WTC11 (cell line): ENCODE measurements at regions not wholly inside any gene's neighbourhood (a gene's known extent, or its start where the extent isn't known, plus 50 kb on each side); places are given as distances from the start of the nearest gene placed in this dataset.

Source experiments
- ATAC-seq: fragments of 200-7000 bp; cut with Tn5 transposase; 2 replicates; pipeline ENCODE4 v1.10.0; 2021; ENCODE audit warnings: mild to moderate bottlenecking, moderate library complexity
- CTCF ChIA-PET: fragments of 300-600 bp; sonication (Branson Sonifier 250); formaldehyde crosslinking; loops from one replicate; lab custom pipeline; 2021; ENCODE audit warnings: antibody characterized with exemption; lab: Charles Lee
- POLR2A ChIA-PET: fragments of 350-600 bp; sonication (Branson Sonifier 250); formaldehyde crosslinking; loops from one replicate; lab custom pipeline; 2021; ENCODE audit warnings: antibody characterized with exemption; lab: Charles Lee
- DNase-seq: peaks from one replicate; pipeline ENCODE4 v3.0.0; 2021; ENCODE audit warnings: low spot score
- H3K27ac Mint-ChIP-seq: 2 replicates; pipeline ENCODE4 v1.8.0; 2021; ENCODE audit warnings: mixed read lengths
- H3K27me3 Mint-ChIP-seq: 2 replicates; pipeline ENCODE4 v1.8.0; 2021; ENCODE audit warnings: low read depth, mild to moderate bottlenecking, moderate library complexity, mixed read lengths
- H3K36me3 Mint-ChIP-seq: 2 replicates; pipeline ENCODE4 v1.8.0; 2021; ENCODE audit warnings: mixed read lengths
- H3K4me1 Mint-ChIP-seq: 2 replicates; pipeline ENCODE4 v1.8.0; 2022; ENCODE audit warnings: mixed read lengths
- H3K4me3 Mint-ChIP-seq: 2 replicates; pipeline ENCODE4 v1.8.0; 2021; ENCODE audit warnings: mild to moderate bottlenecking, moderate library complexity, mixed read lengths
- H3K9me3 Mint-ChIP-seq: 2 replicates; pipeline ENCODE4 v1.8.0; 2021; ENCODE audit warnings: mixed read lengths
- CBFB ChIP-seq: sonication (generic); formaldehyde crosslinking; IDR thresholded peaks from 2 replicates; pipeline ENCODE4 v1.8.1; 2022; ENCODE audit warnings: mild to moderate bottlenecking, low read depth, missing genetic modification reagents
- EMX1 ChIP-seq: fragments of 250-450 bp; sonication (Bioruptor Pico); IDR thresholded peaks from 2 replicates; pipeline ENCODE4 v1.8.0; 2021; ENCODE audit warnings: mild to moderate bottlenecking
- MXD4 ChIP-seq: fragments of 250-450 bp; sonication (Bioruptor Pico); IDR thresholded peaks from 2 replicates; pipeline ENCODE4 v1.8.0; 2021; ENCODE audit warnings: mild to moderate bottlenecking, moderate library complexity, borderline replicate concordance
- RELA ChIP-seq: sonication (generic); formaldehyde crosslinking; IDR thresholded peaks from 2 replicates; pipeline ENCODE4 v1.8.1; 2022; ENCODE audit warnings: missing genetic modification reagents, mild to moderate bottlenecking, borderline replicate concordance
- SMAD3 ChIP-seq: sonication (generic); formaldehyde crosslinking; IDR thresholded peaks from 2 replicates; pipeline ENCODE4 v1.8.0; 2022; ENCODE audit warnings: missing genetic modification reagents, mild to moderate bottlenecking, borderline replicate concordance
- TCF7 ChIP-seq: sonication (generic); formaldehyde crosslinking; IDR thresholded peaks from 2 replicates; pipeline ENCODE4 v1.8.0; 2022; ENCODE audit warnings: mild to moderate bottlenecking, low read depth, missing genetic modification reagents, moderate library complexity
- TEAD1 ChIP-seq: sonication (generic); formaldehyde crosslinking; IDR thresholded peaks from 2 replicates; pipeline ENCODE4 v1.8.0; 2022; ENCODE audit warnings: mild to moderate bottlenecking, missing genetic modification reagents
- TP53 ChIP-seq: sonication (generic); formaldehyde crosslinking; IDR thresholded peaks from 2 replicates; pipeline ENCODE4 v1.8.1; 2023; ENCODE audit warnings: mild to moderate bottlenecking, missing genetic modification reagents
- ZBTB21 ChIP-seq: sonication (generic); formaldehyde crosslinking; IDR thresholded peaks from 2 replicates; pipeline ENCODE4 v1.8.1; 2023; ENCODE audit warnings: mild to moderate bottlenecking, missing genetic modification reagents, borderline replicate concordance
- ZNF138 ChIP-seq: sonication (generic); formaldehyde crosslinking; conservative IDR thresholded peaks from 2 replicates; pipeline ENCODE4 v1.8.1; 2022; ENCODE audit warnings: mild to moderate bottlenecking, moderate library complexity, missing genetic modification reagents
- ZNF232 ChIP-seq: sonication (generic); formaldehyde crosslinking; IDR thresholded peaks from 2 replicates; pipeline ENCODE4 v1.8.0; 2022; ENCODE audit warnings: mild to moderate bottlenecking, missing genetic modification reagents
- ZNF317 ChIP-seq: sonication (generic); formaldehyde crosslinking; IDR thresholded peaks from 2 replicates; pipeline ENCODE4 v1.8.1; 2023; ENCODE audit warnings: low read depth, mild to moderate bottlenecking, moderate library complexity, missing genetic modification reagents, borderline replicate concordance
- TF ChIP-seq, protein P1 (sequence below): fragments of 250-450 bp; sonication (Bioruptor Pico); IDR thresholded peaks from 2 replicates; pipeline ENCODE4 v1.9.0; 2021; ENCODE audit warnings: mild to moderate bottlenecking, borderline replicate concordance
- TF ChIP-seq, protein P2 (sequence below): sonication (generic); formaldehyde crosslinking; IDR thresholded peaks from 2 replicates; pipeline ENCODE4 v1.8.1; 2023; ENCODE audit warnings: mild to moderate bottlenecking, missing genetic modification reagents
- TF ChIP-seq, protein P3 (sequence below): fragments of 250-450 bp; sonication (Bioruptor Pico); IDR thresholded peaks from 2 replicates; pipeline ENCODE4 v1.9.0; 2021; ENCODE audit warnings: mild to moderate bottlenecking
- TF ChIP-seq, protein P4 (sequence below): sonication (generic); formaldehyde crosslinking; IDR thresholded peaks from 2 replicates; pipeline ENCODE4 v1.8.0; 2022; ENCODE audit warnings: mild to moderate bottlenecking, missing genetic modification reagents
- TF ChIP-seq, protein P5 (sequence below): fragments of 250-450 bp; sonication (Bioruptor Pico); IDR thresholded peaks from 2 replicates; pipeline ENCODE4 v1.9.0; 2021; ENCODE audit warnings: moderate library complexity, mild to moderate bottlenecking, inconsistent platforms, borderline replicate concordance
- TF ChIP-seq, protein P6 (sequence below): sonication (generic); formaldehyde crosslinking; IDR thresholded peaks from 2 replicates; pipeline ENCODE4 v1.8.1; 2023; ENCODE audit warnings: mild to moderate bottlenecking, missing genetic modification reagents
- TF ChIP-seq, protein P7 (sequence below): sonication (generic); formaldehyde crosslinking; IDR thresholded peaks from 2 replicates; pipeline ENCODE4 v1.8.0; 2022; ENCODE audit warnings: mild to moderate bottlenecking, missing genetic modification reagents
- TF ChIP-seq, protein P8 (sequence below): sonication (generic); formaldehyde crosslinking; IDR thresholded peaks from 2 replicates; pipeline ENCODE4 v1.8.1; 2022; ENCODE audit warnings: low read depth, mild to moderate bottlenecking, moderate library complexity, missing genetic modification reagents, borderline replicate concordance

DNA sequence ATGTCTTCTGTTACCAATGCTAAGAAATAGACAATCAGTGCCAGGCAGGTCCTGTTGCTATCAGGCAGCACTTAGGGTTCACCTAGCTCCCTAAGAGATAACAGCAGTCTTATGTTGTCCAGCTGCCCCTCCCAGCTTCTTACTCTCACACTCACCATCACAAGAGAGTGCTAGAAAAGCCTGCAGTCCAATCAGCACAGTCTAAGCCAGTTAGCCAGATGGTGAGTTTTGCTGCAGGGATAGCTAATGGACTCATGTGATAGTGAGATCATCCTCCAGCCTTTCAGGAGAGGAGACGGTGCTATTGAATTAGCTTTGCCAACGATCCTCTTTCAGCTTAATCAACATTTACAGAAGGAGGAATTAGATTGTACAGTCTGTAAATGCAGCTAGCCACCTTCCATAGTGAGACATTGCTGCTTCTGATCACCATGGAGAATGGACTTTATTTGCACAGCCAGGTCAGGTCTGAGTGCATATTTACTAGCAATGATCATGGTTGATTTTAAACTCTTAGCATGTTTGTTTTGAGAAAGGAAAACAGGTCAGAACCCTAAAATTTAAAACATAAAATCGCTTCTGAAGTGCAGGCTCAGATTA, 438.3 kb downstream of the CENPC start (continued):
- TF ChIP-seq, protein P1, sequence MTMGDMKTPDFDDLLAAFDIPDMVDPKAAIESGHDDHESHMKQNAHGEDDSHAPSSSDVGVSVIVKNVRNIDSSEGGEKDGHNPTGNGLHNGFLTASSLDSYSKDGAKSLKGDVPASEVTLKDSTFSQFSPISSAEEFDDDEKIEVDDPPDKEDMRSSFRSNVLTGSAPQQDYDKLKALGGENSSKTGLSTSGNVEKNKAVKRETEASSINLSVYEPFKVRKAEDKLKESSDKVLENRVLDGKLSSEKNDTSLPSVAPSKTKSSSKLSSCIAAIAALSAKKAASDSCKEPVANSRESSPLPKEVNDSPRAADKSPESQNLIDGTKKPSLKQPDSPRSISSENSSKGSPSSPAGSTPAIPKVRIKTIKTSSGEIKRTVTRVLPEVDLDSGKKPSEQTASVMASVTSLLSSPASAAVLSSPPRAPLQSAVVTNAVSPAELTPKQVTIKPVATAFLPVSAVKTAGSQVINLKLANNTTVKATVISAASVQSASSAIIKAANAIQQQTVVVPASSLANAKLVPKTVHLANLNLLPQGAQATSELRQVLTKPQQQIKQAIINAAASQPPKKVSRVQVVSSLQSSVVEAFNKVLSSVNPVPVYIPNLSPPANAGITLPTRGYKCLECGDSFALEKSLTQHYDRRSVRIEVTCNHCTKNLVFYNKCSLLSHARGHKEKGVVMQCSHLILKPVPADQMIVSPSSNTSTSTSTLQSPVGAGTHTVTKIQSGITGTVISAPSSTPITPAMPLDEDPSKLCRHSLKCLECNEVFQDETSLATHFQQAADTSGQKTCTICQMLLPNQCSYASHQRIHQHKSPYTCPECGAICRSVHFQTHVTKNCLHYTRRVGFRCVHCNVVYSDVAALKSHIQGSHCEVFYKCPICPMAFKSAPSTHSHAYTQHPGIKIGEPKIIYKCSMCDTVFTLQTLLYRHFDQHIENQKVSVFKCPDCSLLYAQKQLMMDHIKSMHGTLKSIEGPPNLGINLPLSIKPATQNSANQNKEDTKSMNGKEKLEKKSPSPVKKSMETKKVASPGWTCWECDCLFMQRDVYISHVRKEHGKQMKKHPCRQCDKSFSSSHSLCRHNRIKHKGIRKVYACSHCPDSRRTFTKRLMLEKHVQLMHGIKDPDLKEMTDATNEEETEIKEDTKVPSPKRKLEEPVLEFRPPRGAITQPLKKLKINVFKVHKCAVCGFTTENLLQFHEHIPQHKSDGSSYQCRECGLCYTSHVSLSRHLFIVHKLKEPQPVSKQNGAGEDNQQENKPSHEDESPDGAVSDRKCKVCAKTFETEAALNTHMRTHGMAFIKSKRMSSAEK (CRISPR knock-in tag) = no peak
- TF ChIP-seq, protein P2, sequence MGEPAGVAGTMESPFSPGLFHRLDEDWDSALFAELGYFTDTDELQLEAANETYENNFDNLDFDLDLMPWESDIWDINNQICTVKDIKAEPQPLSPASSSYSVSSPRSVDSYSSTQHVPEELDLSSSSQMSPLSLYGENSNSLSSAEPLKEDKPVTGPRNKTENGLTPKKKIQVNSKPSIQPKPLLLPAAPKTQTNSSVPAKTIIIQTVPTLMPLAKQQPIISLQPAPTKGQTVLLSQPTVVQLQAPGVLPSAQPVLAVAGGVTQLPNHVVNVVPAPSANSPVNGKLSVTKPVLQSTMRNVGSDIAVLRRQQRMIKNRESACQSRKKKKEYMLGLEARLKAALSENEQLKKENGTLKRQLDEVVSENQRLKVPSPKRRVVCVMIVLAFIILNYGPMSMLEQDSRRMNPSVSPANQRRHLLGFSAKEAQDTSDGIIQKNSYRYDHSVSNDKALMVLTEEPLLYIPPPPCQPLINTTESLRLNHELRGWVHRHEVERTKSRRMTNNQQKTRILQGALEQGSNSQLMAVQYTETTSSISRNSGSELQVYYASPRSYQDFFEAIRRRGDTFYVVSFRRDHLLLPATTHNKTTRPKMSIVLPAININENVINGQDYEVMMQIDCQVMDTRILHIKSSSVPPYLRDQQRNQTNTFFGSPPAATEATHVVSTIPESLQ = no peak
- TF ChIP-seq, protein P3, sequence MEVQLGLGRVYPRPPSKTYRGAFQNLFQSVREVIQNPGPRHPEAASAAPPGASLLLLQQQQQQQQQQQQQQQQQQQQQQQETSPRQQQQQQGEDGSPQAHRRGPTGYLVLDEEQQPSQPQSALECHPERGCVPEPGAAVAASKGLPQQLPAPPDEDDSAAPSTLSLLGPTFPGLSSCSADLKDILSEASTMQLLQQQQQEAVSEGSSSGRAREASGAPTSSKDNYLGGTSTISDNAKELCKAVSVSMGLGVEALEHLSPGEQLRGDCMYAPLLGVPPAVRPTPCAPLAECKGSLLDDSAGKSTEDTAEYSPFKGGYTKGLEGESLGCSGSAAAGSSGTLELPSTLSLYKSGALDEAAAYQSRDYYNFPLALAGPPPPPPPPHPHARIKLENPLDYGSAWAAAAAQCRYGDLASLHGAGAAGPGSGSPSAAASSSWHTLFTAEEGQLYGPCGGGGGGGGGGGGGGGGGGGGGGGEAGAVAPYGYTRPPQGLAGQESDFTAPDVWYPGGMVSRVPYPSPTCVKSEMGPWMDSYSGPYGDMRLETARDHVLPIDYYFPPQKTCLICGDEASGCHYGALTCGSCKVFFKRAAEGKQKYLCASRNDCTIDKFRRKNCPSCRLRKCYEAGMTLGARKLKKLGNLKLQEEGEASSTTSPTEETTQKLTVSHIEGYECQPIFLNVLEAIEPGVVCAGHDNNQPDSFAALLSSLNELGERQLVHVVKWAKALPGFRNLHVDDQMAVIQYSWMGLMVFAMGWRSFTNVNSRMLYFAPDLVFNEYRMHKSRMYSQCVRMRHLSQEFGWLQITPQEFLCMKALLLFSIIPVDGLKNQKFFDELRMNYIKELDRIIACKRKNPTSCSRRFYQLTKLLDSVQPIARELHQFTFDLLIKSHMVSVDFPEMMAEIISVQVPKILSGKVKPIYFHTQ (CRISPR knock-in tag) = no peak
- TF ChIP-seq, protein P4, sequence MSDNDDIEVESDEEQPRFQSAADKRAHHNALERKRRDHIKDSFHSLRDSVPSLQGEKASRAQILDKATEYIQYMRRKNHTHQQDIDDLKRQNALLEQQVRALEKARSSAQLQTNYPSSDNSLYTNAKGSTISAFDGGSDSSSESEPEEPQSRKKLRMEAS = no peak
- no peak for TF ChIP-seq ZBTB21
- TF ChIP-seq SMAD3 (CRISPR knock-in tag) = no peak
- TF ChIP-seq ZNF232 (CRISPR knock-in tag) = no peak

DNA sequence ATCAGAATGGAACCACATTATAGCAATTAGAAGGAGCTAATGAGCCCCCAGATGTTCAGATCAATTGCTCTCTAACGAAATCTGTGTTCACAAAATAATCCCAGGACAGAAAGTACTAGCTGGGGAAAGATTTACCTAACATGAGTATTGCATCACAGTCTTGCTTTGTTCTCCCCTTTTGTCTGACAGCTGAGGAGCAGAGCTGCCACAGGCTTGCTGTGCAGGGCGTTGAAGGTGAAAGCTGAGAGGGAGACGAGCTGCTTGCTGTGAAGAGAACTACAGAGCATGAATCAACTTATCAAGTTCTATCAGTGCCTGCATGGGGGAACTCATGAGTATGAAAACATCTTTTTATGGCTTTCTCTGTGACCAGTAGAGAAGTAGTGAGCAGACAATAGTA, 441.2 kb downstream of the CENPC start:
- ChIA-PET CTCF (interaction anchor here (0.9 to 1.0 kb wide), 2 partner anchors 16 to 101 kb away, joined by 3 to 5 read pairs; no protein-coding TSS in a partner anchor), POLR2A (no interaction called here)
- Mint-ChIP-seq H3K36me3 (no peaks in the 10 kb centered on the region), H3K4me1 (peaks cover 9% of the 10 kb centered on the region), H3K4me3 (no peak overlapping the region), H3K27ac (no peak overlapping the region), H3K27me3 (no peaks in the 10 kb centered on the region), H3K9me3 (no peaks in the 10 kb centered on the region)
- DNase-seq (no peak), ATAC-seq (peak; percentile 46)
- no peak for TF ChIP-seq TP53 (CRISPR knock-in tag)
- no peak for TF ChIP-seq TCF7 (CRISPR knock-in tag)
- TF ChIP-seq, protein P5, sequence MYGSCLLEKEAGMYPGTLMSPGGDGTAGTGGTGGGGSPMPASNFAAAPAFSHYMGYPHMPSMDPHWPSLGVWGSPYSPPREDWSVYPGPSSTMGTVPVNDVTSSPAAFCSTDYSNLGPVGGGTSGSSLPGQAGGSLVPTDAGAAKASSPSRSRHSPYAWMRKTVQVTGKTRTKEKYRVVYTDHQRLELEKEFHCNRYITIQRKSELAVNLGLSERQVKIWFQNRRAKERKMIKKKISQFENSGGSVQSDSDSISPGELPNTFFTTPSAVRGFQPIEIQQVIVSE (CRISPR knock-in tag) = no peak
- no peak for TF ChIP-seq ZNF232 (CRISPR knock-in tag)
- no peak for TF ChIP-seq RELA (CRISPR knock-in tag)
- no peak for TF ChIP-seq TEAD1 (CRISPR knock-in tag)
- TF ChIP-seq, protein P6, sequence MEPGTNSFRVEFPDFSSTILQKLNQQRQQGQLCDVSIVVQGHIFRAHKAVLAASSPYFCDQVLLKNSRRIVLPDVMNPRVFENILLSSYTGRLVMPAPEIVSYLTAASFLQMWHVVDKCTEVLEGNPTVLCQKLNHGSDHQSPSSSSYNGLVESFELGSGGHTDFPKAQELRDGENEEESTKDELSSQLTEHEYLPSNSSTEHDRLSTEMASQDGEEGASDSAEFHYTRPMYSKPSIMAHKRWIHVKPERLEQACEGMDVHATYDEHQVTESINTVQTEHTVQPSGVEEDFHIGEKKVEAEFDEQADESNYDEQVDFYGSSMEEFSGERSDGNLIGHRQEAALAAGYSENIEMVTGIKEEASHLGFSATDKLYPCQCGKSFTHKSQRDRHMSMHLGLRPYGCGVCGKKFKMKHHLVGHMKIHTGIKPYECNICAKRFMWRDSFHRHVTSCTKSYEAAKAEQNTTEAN (CRISPR knock-in tag) = no peak
- no peak for TF ChIP-seq ZNF317 (CRISPR knock-in tag)
- no peak for TF ChIP-seq ZNF138 (CRISPR knock-in tag)
- TF ChIP-seq MXD4 (CRISPR knock-in tag) = no peak
- TF ChIP-seq, protein P7, sequence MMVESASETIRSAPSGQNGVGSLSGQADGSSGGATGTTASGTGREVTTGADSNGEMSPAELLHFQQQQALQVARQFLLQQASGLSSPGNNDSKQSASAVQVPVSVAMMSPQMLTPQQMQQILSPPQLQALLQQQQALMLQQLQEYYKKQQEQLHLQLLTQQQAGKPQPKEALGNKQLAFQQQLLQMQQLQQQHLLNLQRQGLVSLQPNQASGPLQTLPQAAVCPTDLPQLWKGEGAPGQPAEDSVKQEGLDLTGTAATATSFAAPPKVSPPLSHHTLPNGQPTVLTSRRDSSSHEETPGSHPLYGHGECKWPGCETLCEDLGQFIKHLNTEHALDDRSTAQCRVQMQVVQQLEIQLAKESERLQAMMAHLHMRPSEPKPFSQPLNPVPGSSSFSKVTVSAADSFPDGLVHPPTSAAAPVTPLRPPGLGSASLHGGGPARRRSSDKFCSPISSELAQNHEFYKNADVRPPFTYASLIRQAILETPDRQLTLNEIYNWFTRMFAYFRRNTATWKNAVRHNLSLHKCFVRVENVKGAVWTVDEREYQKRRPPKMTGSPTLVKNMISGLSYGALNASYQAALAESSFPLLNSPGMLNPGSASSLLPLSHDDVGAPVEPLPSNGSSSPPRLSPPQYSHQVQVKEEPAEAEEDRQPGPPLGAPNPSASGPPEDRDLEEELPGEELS = no peak
- TF ChIP-seq EMX1 = no peak
- TF ChIP-seq, protein P8, sequence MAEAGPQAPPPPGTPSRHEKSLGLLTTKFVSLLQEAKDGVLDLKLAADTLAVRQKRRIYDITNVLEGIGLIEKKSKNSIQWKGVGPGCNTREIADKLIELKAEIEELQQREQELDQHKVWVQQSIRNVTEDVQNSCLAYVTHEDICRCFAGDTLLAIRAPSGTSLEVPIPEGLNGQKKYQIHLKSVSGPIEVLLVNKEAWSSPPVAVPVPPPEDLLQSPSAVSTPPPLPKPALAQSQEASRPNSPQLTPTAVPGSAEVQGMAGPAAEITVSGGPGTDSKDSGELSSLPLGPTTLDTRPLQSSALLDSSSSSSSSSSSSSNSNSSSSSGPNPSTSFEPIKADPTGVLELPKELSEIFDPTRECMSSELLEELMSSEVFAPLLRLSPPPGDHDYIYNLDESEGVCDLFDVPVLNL (CRISPR knock-in tag) = no peak
- no peak for TF ChIP-seq SMAD3 (CRISPR knock-in tag)
- TF ChIP-seq CBFB (CRISPR knock-in tag) = no peak
